ENCODE measurements at regions not wholly inside any gene's neighbourhood (a gene's known extent, or its start where the extent isn't known, plus 50 kb on each side); places are given as distances from the start of the nearest gene placed in this dataset.
"Not testable (repeated sequence)": the region's sequence is repeated elsewhere in the genome, so short reads cannot be mapped to it uniquely, and the experiment has no call there.

- intact Hi-C loops (cut with DNase I, micrococcal nuclease); H3K36me3 ChIP-seq (ENCODE audit: insufficient read depth, low read length); CTCF ChIA-PET; ATAC-seq (ENCODE audit: poor library complexity); DNase-seq; H3K4me1 Mint-ChIP-seq (ENCODE audit: low read depth); H3K4me1 ChIP-seq (ENCODE audit: insufficient read depth, low read length); H3K4me3 ChIP-seq (ENCODE audit: low read length); H3K9me3 ChIP-seq (ENCODE audit: control insufficient read depth in 1 of 2, insufficient read depth in 1 of 2, low read length in 2 of 2); H3K4me3 Mint-ChIP-seq; H3K27ac ChIP-seq (ENCODE audit: low read depth in 1 of 2, low read length in 2 of 2); H3K9me3 Mint-ChIP-seq; POLR2A ChIA-PET; H3K36me3 Mint-ChIP-seq (ENCODE audit: low read depth); H3K27ac Mint-ChIP-seq; H3K27me3 Mint-ChIP-seq; H3K27me3 ChIP-seq (ENCODE audit: control insufficient read depth in 1 of 2, insufficient read depth in 2 of 2, low read length in 2 of 2): not testable (repeated sequence)
These were observed 328.5 kb downstream of the CACNA1B start for GRCh38 chr9:138206108-138206507.

- H3K9me3 Mint-ChIP-seq; H3K9me3 ChIP-seq (ENCODE audit: control insufficient read depth in 1 of 2, insufficient read depth in 1 of 2, low read length in 2 of 2); POLR2A ChIA-PET; intact Hi-C loops (cut with DNase I, micrococcal nuclease); DNase-seq; CTCF ChIA-PET; H3K4me3 ChIP-seq (ENCODE audit: low read length); ATAC-seq (ENCODE audit: poor library complexity); H3K27ac Mint-ChIP-seq; H3K36me3 ChIP-seq (ENCODE audit: insufficient read depth, low read length); H3K4me1 Mint-ChIP-seq (ENCODE audit: low read depth); H3K27me3 ChIP-seq (ENCODE audit: control insufficient read depth in 1 of 2, insufficient read depth in 2 of 2, low read length in 2 of 2); H3K36me3 Mint-ChIP-seq (ENCODE audit: low read depth); H3K27ac ChIP-seq (ENCODE audit: low read depth in 1 of 2, low read length in 2 of 2); H3K27me3 Mint-ChIP-seq; H3K4me3 Mint-ChIP-seq; H3K4me1 ChIP-seq (ENCODE audit: insufficient read depth, low read length): not testable (repeated sequence)
These were observed 330.0 kb downstream of the CACNA1B start for GRCh38 chr9:138207300-138208179.

- H3K36me3 ChIP-seq (ENCODE audit: insufficient read depth, low read length); H3K4me3 Mint-ChIP-seq; CTCF ChIA-PET: not testable (repeated sequence)
These were observed 331.6 kb downstream of the CACNA1B start for GRCh38 chr9:138209071-138209644.

GRCh38 chr9:138210388-138210986 is 332.9 kb downstream of the CACNA1B start:
- DNase-seq; H3K4me3 ChIP-seq (ENCODE audit: low read length); H3K27me3 Mint-ChIP-seq; POLR2A ChIA-PET; H3K9me3 Mint-ChIP-seq; H3K36me3 Mint-ChIP-seq (ENCODE audit: low read depth); H3K4me1 Mint-ChIP-seq (ENCODE audit: low read depth); H3K27ac Mint-ChIP-seq; H3K27me3 ChIP-seq (ENCODE audit: control insufficient read depth in 1 of 2, insufficient read depth in 2 of 2, low read length in 2 of 2); CTCF ChIA-PET; H3K27ac ChIP-seq (ENCODE audit: low read depth in 1 of 2, low read length in 2 of 2); ATAC-seq (ENCODE audit: poor library complexity); H3K36me3 ChIP-seq (ENCODE audit: insufficient read depth, low read length); H3K4me3 Mint-ChIP-seq; H3K4me1 ChIP-seq (ENCODE audit: insufficient read depth, low read length); intact Hi-C loops (cut with DNase I, micrococcal nuclease); H3K9me3 ChIP-seq (ENCODE audit: control insufficient read depth in 1 of 2, insufficient read depth in 1 of 2, low read length in 2 of 2): not testable (repeated sequence)

More at GRCh38 chr9:138209071-138209644, 331.6 kb downstream of the CACNA1B start:
- H3K4me1 ChIP-seq (ENCODE audit: insufficient read depth, low read length); H3K27ac Mint-ChIP-seq; H3K9me3 ChIP-seq (ENCODE audit: control insufficient read depth in 1 of 2, insufficient read depth in 1 of 2, low read length in 2 of 2); H3K4me3 ChIP-seq (ENCODE audit: low read length); H3K27ac ChIP-seq (ENCODE audit: low read depth in 1 of 2, low read length in 2 of 2); H3K9me3 Mint-ChIP-seq; intact Hi-C loops (cut with DNase I, micrococcal nuclease); H3K36me3 Mint-ChIP-seq (ENCODE audit: low read depth); POLR2A ChIA-PET; H3K4me1 Mint-ChIP-seq (ENCODE audit: low read depth); H3K27me3 Mint-ChIP-seq; DNase-seq; ATAC-seq (ENCODE audit: poor library complexity); H3K27me3 ChIP-seq (ENCODE audit: control insufficient read depth in 1 of 2, insufficient read depth in 2 of 2, low read length in 2 of 2): not testable (repeated sequence)

GRCh38 chr9:138211070-138211469 is 333.5 kb downstream of the CACNA1B start:
- H3K9me3 Mint-ChIP-seq, result not testable (repeated sequence)

GRCh38 chr9:138211544-138212219 is 334.1 kb downstream of the CACNA1B start:
- DNase-seq; ATAC-seq (ENCODE audit: poor library complexity); H3K4me1 ChIP-seq (ENCODE audit: insufficient read depth, low read length); H3K27me3 Mint-ChIP-seq; H3K27ac Mint-ChIP-seq; CTCF ChIA-PET; H3K9me3 ChIP-seq (ENCODE audit: control insufficient read depth in 1 of 2, insufficient read depth in 1 of 2, low read length in 2 of 2); H3K9me3 Mint-ChIP-seq; H3K4me3 Mint-ChIP-seq; H3K36me3 ChIP-seq (ENCODE audit: insufficient read depth, low read length); H3K4me1 Mint-ChIP-seq (ENCODE audit: low read depth); H3K27ac ChIP-seq (ENCODE audit: low read depth in 1 of 2, low read length in 2 of 2); POLR2A ChIA-PET; H3K27me3 ChIP-seq (ENCODE audit: control insufficient read depth in 1 of 2, insufficient read depth in 2 of 2, low read length in 2 of 2); H3K36me3 Mint-ChIP-seq (ENCODE audit: low read depth); intact Hi-C loops (cut with DNase I, micrococcal nuclease); H3K4me3 ChIP-seq (ENCODE audit: low read length): not testable (repeated sequence)

More at GRCh38 chr9:138211070-138211469, 333.5 kb downstream of the CACNA1B start:
- H3K27me3 Mint-ChIP-seq; H3K27ac Mint-ChIP-seq; H3K4me1 ChIP-seq (ENCODE audit: insufficient read depth, low read length); H3K36me3 ChIP-seq (ENCODE audit: insufficient read depth, low read length); H3K27me3 ChIP-seq (ENCODE audit: control insufficient read depth in 1 of 2, insufficient read depth in 2 of 2, low read length in 2 of 2); H3K4me3 ChIP-seq (ENCODE audit: low read length); POLR2A ChIA-PET; H3K4me1 Mint-ChIP-seq (ENCODE audit: low read depth); H3K36me3 Mint-ChIP-seq (ENCODE audit: low read depth); CTCF ChIA-PET; ATAC-seq (ENCODE audit: poor library complexity); H3K4me3 Mint-ChIP-seq; DNase-seq; H3K27ac ChIP-seq (ENCODE audit: low read depth in 1 of 2, low read length in 2 of 2); H3K9me3 ChIP-seq (ENCODE audit: control insufficient read depth in 1 of 2, insufficient read depth in 1 of 2, low read length in 2 of 2); intact Hi-C loops (cut with DNase I, micrococcal nuclease): not testable (repeated sequence)

Data from CD4-positive, alpha-beta T cell (primary cell).